ENCODE measurements at regions not wholly inside any gene's neighbourhood (a gene's known extent, or its start where the extent isn't known, plus 50 kb on each side); places are given as distances from the start of the nearest gene placed in this dataset.
"Not testable (repeated sequence)": the region's sequence is repeated elsewhere in the genome, so short reads cannot be mapped to it uniquely, and the experiment has no call there.

DNA sequence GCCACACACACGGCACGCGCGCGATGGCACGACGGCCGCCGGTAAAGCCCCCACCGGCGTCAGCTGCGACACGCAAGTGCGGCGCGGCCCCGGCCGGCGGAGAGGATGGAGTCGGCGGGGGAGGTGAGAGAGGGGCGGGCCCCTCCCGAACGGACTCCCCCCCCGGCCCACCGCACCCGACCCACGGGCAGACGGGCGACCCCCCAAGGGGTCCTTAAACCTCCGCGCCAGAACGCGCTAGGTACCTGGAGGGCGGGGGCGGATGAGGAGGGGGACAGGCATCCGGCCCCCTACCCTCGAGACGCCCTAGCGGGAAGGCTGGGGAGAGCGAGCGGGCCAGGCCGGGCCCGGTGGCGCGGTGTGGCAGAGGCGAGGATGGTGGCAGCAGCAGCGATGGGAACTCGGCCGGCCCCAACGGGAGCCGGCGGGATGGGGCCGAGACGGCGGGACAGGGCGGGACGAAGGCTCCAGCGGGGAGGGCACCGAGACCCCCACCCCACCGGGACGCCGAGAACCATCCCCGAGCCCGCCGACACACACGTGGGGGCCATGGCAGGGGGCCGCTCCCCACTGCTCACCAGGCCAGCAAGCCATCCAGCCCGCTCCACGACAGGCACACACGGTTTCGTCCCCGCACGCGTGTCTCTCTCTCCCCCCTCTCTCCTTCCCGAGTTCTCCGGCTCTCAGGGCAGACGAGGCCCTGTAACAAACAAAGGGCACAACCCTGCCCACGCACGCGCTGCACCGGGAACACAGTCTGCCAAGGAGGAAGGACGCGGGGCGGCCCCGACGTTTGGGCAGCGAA is 1515.4 kb upstream of the DEFB115 start:
- H3K4me3 ChIP-seq (ENCODE audit: control insufficient read depth, low read depth, low read length) = no peak overlapping the region
- no peak for DNase-seq (ENCODE audit: low read depth)
- TF ChIP-seq, protein P1, sequence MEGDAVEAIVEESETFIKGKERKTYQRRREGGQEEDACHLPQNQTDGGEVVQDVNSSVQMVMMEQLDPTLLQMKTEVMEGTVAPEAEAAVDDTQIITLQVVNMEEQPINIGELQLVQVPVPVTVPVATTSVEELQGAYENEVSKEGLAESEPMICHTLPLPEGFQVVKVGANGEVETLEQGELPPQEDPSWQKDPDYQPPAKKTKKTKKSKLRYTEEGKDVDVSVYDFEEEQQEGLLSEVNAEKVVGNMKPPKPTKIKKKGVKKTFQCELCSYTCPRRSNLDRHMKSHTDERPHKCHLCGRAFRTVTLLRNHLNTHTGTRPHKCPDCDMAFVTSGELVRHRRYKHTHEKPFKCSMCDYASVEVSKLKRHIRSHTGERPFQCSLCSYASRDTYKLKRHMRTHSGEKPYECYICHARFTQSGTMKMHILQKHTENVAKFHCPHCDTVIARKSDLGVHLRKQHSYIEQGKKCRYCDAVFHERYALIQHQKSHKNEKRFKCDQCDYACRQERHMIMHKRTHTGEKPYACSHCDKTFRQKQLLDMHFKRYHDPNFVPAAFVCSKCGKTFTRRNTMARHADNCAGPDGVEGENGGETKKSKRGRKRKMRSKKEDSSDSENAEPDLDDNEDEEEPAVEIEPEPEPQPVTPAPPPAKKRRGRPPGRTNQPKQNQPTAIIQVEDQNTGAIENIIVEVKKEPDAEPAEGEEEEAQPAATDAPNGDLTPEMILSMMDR (IDR thresholded peaks at IDR 0.05; ENCODE audit: control insufficient read depth, insufficient read depth, low read depth, low read length, missing control alignments) = no peak

DNA sequence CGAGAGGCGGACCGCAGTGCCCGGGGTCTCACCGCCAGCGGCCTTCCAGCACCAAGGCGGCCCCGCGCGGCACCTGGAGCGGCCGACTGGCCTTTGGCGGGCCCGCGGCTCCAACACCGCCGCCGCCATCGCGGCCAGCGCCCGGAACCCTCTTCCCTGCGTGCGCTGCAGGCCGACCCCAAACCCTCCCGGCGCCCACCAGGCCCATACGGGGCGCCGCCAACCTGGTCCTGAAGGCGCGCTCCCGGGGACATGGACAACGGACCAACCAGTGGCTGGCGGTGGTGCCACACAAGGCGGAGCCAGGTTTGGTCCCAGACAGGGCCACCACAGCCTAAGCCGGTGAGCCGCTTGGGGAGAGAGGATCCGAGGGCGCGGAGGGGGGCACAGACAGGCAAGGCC is 1514.8 kb upstream of the DEFB115 start:
- TF ChIP-seq, protein P1 (IDR thresholded peaks at IDR 0.05; ENCODE audit: control insufficient read depth, insufficient read depth, low read depth, low read length, missing control alignments) = no peak
- H3K4me3 ChIP-seq (ENCODE audit: control insufficient read depth, low read depth, low read length) = no peak overlapping the region
- no peak for DNase-seq (ENCODE audit: low read depth)

DNA sequence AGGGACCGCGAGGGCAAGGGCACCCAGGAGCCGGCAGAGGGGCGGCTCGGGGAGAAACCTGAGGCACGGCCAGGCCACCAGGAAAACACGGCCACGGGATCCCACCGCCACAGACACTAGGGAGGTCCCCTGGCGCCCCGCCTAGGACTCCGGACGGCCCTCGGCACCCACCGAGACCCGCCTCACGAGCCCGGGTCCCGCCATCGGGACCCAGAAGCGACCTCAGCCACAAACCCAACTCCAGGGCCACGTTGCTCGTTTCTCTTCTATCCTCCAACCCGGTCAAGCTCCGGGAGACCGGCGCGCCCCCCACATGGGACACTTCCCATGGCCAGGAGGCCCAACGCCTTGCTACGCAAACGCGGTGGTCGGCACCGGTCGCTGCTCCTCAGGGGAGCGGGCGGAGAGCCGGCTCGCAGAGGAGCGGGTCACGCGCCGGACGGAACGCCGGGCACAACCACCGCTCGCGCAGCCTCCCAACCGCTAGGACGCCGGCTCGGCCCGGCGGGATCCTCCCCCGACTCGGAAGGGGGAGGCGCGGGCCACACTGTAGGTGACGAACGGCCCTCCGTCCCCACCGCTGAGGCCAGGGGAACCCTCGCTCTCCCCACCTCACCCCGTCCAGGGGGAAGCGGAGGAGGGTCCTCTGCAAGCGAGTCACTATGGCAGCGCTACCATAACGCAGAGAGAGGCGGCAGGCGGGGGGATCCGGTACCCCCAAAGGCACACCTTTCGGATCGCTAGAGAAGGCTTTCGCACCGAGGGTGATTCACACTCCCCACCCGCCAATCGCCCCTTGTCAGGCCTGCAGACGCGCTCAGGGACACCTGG is 1514.1 kb upstream of the DEFB115 start:
- TF ChIP-seq, protein P1 (IDR thresholded peaks at IDR 0.05; ENCODE audit: control insufficient read depth, insufficient read depth, low read depth, low read length, missing control alignments) = no peak

DNA sequence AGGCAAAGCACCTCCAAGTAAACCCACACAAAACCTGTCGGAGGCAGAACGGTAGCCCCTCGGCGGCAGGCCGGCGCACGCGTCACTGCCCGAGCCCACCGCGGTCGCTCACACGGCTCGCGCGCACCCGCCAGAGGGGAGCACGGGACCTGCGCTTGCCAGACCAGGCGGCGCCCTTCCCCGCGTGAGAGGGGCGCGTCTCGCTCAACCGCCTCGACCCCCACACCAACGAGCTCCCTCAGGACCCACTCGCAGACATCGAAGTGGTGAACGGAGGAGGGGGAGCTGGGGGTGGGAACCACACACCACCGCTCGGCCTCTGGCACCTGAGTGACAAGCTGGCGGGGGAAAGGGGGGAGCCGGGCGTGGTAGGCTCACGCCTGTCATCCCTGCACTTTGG is 1513.4 kb upstream of the DEFB115 start:
- H3K4me3 ChIP-seq (ENCODE audit: control insufficient read depth, low read depth, low read length) = no peak overlapping the region

More for the DNA sequence above, 1514.1 kb upstream of the DEFB115 start:
- no peak for DNase-seq (ENCODE audit: low read depth)
- H3K4me3 ChIP-seq (ENCODE audit: control insufficient read depth, low read depth, low read length) = no peak overlapping the region

DNA sequence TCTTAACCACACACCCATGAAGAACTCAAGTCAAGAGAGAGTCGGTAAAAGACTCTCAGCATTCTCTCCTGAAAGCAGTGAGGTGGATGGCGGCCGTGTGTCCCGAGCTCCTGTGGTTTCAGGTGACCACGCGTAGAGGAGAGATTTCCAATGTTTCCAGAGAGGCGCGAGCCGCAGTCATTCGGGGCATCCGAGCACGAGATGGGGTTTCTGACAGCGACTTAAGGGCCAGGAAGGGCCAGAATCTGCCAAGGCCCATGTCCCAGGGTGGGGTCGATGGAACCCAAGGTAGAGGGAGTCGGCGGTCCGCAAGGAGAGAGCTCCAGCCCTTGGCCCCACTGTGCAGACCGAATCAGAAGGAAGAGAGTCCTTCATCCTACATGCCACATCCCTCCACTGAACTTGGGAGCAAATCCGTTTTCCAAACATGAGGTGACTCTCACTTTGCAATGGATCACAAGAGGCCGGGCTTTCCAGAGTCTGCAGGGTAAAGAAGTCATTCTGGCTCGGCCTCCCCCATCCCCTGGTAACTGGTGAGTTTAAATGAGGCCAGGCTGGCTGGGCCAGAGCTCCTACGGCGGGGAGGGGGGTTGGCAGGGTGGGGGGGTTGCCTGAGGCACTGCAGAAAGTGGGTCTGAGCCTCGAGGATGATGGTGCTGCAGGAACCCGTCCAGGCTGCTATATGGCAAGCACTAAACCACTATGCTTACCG is 1511.8 kb upstream of the DEFB115 start:
- not testable (repeated sequence) for H3K4me3 ChIP-seq (ENCODE audit: control insufficient read depth, low read depth, low read length); DNase-seq (ENCODE audit: low read depth)

More for the DNA sequence above, 1513.4 kb upstream of the DEFB115 start:
- DNase-seq (ENCODE audit: low read depth) = no peak
- TF ChIP-seq, protein P1 (IDR thresholded peaks at IDR 0.05; ENCODE audit: control insufficient read depth, insufficient read depth, low read depth, low read length, missing control alignments) = no peak

DNA sequence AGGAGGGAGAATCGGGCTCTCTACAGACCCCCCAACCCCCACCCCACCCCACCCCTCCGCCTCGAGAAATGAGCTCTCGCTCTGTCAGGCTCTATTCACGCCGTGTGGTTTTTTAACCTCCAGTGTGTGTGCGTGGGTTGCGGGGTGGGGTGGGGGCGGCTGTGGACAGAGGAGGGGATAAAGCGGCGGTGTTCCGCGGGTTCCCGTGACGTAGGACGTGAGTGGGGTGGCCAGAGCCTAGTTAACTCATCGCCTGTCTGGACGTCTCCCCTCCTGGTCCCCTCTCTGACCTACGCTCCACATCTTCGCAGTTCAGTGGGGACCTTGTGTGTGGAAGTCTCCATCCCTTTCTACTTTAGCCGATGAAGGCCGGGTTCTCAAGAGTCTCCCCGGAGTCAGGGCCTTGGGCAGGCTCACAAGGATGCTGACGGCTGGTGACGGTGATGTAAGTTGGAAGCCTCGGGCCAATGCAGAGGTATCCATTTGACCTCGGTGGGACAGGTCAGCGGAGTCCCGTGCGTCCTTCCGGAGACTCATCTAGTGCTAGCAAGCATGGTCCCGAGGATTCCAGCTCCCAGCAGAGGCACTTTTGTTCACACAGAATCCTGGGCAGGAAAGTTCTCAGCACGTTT is 1507.1 kb upstream of the DEFB115 start:
- H3K4me3 ChIP-seq (ENCODE audit: control insufficient read depth, low read depth, low read length) = no peak overlapping the region
- DNase-seq (ENCODE audit: low read depth) = no peak
- TF ChIP-seq, protein P1 (IDR thresholded peaks at IDR 0.05; ENCODE audit: control insufficient read depth, insufficient read depth, low read depth, low read length, missing control alignments) = no peak

DNA sequence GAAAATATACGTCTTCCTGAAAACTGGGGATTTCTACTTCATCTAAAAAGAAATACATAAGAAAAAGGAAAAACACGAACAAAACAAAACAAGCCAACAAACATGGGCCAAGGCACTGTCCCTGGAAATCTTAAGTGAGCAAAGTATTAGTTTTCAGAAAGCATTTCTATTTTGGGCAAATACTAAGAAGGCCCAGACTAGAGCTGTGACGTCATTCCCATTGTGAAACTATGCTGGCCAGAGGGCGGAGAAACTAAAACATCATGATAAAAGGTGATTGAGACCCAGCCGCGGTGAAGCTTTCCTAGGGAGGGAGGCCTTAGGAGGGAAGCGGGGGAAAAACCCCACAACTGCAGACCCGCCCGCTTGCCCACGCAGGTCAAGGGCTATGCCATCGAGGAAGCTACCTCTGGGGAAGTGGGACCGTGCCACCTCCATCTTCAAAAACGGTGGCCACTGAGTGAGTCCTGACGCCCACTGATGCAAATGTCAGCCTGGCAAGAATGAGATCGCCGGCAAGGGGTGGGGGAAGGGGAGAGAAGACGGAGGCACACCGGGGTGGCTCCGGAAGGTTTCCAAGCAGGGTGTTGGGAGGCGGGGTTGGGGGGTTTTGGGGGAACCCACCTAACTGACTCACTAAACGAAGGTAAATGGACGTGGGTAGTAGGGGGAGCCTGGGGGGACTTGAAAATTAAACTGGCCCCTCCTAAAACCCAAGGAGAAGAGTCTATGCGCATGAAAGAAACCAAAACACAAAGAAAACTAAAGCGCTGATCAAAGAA is 1504.6 kb upstream of the DEFB115 start:
- DNase-seq (ENCODE audit: low read depth) = not testable (repeated sequence)

DNA sequence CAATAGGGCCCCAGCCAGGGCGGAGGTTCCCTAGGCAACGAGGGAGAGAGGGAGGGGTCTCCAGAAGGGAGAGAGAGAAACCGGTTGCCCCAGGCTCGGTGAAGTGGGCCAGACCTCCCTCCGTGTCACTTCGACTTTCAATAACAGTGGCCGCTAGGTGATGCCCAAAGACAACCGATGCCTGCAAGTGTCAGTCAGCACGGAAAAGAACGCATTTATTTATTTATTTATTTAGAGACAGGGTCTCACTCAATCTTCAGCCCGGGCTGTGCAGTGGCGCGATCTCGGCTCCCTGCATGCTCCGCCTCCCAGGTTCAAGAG is 1504.1 kb upstream of the DEFB115 start:
- not testable (repeated sequence) for DNase-seq (ENCODE audit: low read depth); H3K4me3 ChIP-seq (ENCODE audit: control insufficient read depth, low read depth, low read length)

More for the DNA sequence above, 1504.6 kb upstream of the DEFB115 start:
- not testable (repeated sequence) for H3K4me3 ChIP-seq (ENCODE audit: control insufficient read depth, low read depth, low read length)

DNA sequence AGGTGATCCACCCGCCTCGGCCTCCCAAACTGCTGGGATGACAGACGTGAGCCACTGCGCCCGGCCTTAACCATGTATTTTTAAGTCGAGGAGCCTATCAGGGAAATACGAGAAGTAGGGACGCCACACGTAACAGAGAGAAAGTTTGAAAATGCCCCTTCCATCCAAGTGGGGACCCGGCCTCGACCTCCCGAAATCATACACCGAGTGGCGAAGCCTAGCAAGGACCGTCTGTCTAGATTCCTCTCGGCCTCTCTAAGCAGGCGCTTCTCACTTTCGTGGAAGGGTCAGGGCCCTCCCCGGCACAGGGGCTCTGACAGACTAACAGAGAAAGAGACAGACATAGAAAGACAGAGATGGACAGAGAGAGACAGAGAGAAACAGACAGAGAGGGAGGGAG is 1503.6 kb upstream of the DEFB115 start:
- DNase-seq (ENCODE audit: low read depth); H3K4me3 ChIP-seq (ENCODE audit: control insufficient read depth, low read depth, low read length): not testable (repeated sequence)

DNA sequence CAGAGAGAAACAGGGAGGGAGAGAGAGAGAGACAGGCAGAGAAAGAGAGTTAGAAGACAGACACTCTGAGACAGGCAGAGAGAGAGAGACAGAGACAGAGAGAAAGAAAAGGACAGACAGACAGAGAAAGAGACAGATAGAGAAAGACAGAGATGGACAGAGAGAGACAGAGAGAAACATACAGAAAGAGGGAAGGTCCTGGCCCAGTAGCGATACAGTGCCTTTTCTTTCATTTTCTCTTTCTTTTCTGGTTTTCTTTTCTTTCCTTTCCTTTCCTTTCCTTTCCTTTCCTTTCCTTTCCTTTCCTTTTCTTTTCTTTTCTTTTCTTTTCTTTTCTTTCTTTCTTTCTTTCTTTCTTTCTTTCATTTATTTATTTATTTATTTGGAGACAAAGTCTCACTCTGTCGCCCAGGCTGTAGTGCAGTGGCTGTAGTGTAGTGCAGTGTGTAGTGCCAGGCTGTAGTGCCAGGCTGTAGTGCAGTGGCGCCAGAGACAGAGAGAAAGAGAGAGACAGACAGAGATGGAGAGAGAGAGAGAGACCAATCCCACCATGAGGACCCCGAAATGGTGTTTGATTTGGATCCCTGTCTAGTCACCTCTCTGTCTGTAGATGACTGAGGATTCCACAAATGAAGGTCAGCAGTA is 1501.5 kb upstream of the DEFB115 start:
- DNase-seq (ENCODE audit: low read depth); H3K4me3 ChIP-seq (ENCODE audit: control insufficient read depth, low read depth, low read length): not testable (repeated sequence)
